HG03159 (cell line): ENCODE measurements at regions not wholly inside any gene's neighbourhood (a gene's known extent, or its start where the extent isn't known, plus 50 kb on each side); places are given as distances from the start of the nearest gene placed in this dataset.

Experiments used
- ATAC-seq: cut with Tn5 transposase; IDR thresholded peaks from one replicate; pipeline ENCODE4 v1.9.1; 2021; ENCODE audit warnings: mild to moderate bottlenecking, moderate library complexity; ENCODE audit not compliant: unreplicated experiment

DNA sequence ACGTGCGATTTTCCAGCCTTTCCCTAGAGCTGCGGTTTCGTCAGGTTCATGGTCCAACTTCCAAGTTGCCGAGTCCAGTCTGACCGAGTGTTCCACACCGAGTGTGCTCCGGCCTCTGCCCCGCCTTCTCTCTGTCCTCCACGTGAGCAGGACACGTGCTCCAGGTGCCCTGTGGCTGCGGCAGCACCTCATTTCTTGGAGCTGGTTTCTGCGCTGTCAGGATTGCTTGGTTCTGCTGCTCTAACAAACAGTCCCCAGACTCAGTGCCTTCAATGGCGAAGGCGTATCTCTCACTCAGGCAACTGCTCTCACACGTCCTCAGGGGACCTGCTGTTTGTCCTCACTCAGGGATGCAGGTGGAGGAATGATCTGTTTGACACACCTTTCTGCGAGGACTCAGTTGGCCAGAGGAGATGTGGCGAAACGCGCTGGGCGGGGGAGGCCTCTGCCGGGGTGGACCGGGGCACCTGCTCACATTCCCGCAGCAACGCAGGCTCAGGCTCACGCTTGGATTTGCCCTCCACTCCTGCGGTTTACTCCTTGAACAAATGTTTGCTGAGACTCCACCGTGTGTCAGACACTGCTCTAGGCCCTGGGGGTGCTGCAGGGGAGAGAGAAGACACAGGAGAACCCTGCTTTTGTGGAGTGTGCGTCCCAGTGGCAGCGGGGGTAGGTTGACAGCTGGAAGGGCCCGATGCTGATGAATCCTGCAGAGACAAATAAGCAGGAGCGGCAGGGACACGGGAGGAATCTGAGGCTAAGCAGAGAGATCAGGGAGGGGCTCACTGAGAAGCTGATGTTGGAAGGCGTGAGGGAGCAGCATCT lies 63.4 kb upstream of the FBRSL1 start:
- ATAC-seq = no peak

DNA sequence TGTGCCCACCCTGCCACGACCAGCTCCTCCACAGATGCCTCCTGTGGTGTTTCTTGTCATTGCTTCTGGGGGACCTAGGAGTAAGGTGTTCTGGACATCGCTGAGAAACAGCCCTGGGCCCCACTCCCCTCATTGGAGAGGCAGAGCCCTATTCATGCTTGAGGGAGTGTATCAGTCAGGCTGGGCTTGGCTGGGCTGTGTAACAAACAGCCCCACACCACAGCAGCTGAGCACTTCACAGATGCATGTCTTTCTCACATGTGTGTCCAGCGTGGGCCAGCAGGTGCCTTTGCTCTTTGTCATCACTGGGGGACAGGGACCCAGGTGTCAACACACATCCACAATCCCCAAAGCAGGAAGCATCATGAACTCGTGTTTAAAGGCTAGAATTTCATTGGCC lies 65.1 kb upstream of the FBRSL1 start:
- ATAC-seq = no peak

DNA sequence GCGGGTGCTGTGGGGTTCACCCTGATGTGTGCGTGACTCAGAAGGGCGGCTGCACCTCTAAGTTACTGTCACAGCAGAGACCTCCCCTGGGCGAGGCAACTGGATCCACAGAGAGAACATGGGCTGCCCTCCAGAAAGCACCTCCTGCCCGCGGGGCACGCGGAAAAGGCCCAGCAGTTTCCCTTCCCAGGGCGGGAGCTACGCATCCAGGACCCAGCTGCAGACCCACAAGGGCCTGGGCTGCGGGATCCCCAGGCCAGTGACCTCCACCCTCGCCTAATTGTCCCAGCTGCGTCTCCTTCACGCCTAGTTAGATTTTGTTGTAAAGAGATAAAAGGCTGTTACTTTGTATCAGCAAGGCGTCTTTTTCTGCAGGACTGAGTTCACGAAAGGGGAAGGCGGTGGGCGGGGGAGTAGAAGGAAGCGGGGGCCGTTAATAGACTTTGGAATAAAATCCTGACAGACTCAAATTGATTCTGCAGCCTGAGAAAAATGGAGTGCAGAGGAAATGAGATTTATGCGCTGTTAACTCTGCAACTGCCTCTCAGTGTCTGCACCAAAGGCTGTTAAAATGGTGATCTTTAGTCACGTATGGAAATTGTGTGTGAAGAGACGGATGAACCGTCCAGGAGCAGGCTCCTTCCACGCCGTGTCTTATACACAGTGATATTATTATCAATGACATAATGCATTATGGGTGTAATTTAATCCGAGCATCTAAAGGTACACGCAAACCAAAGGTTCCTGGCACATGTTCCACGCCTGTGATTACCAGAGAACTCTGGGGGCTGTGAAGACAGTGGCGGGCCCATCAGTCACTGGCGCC lies 65.9 kb upstream of the FBRSL1 start:
- ATAC-seq = no peak

DNA sequence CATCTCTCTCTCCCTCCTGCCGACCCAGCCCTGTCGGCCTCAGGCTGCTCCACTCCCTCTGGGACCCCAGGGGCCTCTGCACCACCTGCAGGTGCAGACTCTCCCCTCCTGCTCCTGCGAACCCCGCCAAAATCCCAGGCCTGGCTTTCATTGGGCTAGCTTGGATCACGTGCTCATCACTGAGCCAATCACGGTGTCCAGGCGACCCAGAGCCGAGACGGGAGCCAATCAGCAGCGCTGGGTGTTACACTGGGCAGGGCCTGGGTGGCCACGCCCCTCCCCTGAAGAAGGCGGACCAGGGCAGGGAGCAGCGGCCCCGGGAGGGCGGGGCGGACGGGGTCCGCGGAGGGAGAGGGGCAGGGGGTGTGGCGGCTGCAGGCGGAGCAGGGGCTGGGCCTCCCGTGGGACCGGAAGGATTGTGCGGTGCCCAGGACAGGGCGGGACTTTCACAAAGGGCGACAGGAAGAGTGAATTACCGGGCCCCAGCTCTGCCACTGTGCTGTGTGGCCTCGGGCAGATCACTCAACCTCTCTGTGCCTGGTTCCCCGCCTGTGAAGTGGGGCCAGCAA lies 66.6 kb upstream of the FBRSL1 start:
- no peak for ATAC-seq

DNA sequence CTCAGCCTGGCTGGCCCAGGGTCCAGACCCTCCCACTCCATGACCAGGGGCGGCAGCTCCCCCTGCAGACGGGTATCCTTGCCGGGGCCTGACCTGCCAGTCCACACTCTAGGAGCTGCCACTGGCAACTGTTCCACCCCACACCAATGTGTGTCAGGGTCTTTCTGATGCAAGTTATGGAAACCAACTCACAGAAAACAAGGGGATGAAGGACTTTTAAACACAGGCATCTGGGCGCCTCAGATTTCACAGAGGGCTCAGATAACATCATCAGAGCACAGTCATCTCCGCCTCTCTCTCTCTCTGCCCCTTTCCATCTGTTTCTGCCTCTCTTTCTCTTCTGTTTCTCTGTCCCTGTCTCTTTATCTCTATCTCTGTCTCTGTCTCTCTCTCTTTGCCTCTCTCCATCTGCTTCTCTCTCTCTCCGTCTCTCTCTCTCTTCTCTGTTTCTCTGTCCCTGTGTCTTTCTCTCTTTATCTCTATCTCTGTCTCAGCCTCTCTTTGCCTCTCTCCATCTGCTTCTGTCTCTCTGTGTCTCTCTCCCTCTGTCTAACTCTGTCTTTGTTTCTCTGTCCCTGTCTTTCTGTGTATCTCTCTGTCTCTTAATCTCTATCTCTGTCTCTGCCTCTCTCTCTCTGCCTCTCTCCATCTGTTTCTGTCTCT lies 67.4 kb upstream of the FBRSL1 start:
- ATAC-seq = no peak

DNA sequence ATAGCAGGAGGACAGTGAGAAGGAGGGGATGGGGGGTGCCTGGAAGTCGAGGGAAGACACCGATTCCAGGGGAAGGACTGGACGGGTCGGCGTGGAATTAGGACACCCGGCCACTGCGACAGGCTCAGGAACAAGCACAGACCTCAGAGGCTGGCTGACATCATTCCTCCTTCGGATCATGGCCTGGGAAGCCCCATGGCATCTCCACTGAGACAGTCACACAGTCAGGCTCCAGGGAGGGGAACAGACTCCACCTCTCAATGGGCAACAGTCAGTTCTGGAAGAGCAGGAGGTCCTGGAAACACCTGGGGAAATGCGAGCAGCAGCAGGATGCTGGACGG lies 67.9 kb upstream of the FBRSL1 start:
- ATAC-seq = no peak

DNA sequence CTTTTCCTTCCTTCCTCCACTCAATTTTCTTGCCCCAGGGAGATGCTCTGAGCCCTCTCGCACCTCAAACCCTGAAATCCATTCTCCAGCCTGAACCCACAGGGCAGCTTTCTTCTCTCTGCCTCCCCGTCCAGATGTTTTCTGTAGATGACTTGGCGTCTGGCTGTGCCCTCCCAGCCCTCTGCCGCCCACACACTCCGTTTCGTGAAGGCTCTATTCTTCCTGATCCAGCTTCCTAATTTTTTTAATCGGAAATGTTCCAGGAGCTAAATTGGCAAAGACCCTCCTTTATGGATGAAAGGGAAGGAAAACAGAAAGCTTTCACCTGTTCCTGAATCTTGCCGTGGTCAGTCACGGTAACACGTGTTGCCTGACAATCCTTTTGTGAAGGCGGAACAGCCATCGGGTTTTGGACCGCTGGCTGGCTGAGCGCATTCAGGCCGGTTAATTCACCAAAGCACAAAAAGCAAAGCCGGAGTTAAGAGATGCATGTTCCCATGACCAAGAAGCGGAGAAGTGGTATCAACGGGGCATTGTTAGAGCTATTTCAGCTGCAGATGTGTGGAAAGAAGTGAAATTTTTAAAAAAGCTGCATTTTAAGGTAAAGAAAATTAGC lies 70.2 kb upstream of the FBRSL1 start:
- ATAC-seq = no peak

DNA sequence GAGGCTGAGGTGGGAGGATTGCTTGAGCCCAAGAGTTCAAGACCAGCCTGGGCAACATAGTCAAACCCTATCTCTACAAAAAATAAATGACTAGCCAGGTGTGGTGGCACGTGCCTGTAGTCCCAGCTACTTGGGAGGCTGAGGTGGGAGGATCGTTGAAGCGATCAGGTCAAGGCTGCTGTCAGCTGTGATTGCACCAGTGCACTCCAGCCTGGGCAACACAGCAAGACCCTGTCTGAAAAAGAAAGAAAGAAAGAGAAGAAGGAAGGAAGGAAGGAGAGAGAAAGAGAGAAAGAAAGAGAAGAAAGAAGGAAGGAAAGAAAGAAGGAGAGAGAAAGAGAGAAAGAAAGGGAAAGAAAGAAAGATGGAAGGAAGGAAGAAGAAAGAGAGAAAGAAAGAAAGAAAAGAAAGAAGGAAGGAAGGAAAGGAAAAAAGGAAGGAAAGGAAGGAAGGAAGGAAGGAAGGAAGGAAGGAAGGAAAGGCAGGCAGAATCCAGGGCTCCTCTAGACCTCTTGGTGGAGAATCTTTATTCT lies 71.5 kb upstream of the FBRSL1 start:
- no peak for ATAC-seq

DNA sequence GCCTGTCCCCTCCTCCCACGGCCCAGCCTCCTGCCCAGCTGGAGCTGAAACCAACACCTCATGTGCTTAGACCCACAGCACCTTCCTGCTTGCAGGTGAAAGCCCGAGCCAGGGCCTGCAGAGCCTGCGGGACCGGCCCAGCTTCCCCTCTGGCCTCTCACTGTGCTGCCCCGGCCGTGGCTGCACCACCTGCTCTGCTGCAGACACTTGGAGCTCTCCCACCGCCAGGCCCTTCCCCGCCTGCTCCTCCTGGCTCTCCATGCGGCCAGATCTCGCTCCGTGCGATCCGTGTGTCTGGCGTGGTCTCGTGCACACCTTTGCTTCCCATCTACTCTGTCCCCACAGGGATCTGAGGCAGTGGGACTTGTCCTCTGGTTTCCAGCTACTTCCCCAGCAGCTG lies 72.2 kb upstream of the FBRSL1 start:
- no peak for ATAC-seq

DNA sequence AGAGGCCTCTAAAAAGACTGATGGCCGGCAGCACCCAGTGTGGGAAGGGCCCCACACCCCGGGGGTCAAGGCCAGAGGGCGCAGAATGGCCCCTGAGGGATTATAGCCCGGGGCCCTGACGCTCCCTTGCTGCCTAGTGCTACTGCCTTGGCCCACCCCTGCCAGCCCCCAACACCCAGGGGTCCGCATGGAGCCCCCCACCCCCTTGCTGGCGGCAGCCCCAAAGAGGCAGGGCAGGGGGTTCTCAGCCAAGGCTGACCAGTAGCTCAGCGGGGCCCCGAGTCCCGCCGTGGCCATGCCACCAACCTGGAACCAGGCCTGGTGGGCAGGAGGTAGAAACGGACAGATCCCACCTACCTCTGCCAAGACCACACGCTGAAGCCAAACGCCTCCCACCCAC lies 73.1 kb upstream of the FBRSL1 start:
- no peak for ATAC-seq

DNA sequence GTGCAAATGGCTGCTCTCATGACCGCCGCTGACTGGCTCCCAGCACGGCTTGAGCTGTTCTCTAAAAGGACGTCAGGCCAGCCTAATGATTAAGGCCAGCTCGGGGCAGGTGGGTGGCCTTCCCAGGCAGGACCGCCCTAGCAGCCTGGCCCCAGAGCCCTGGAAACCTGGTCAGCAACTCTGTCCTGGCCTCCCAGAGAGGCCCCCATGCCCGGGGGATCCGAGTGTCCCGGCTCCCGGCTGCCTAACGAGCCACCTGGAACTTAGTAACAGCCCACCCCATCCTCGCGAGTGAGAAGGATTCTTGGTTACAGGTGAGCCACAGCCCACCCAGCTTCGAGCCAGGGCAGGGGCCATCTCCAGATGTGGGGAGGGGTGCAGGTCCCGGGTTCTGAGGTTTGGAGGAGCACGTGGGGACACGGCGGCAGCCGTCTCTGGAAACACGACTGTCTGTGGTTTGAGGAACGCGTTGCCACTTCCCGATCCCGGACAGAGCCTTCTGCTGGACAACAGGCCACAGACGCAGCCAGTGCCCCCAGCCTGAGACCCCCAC lies 73.8 kb upstream of the FBRSL1 start:
- no peak for ATAC-seq

DNA sequence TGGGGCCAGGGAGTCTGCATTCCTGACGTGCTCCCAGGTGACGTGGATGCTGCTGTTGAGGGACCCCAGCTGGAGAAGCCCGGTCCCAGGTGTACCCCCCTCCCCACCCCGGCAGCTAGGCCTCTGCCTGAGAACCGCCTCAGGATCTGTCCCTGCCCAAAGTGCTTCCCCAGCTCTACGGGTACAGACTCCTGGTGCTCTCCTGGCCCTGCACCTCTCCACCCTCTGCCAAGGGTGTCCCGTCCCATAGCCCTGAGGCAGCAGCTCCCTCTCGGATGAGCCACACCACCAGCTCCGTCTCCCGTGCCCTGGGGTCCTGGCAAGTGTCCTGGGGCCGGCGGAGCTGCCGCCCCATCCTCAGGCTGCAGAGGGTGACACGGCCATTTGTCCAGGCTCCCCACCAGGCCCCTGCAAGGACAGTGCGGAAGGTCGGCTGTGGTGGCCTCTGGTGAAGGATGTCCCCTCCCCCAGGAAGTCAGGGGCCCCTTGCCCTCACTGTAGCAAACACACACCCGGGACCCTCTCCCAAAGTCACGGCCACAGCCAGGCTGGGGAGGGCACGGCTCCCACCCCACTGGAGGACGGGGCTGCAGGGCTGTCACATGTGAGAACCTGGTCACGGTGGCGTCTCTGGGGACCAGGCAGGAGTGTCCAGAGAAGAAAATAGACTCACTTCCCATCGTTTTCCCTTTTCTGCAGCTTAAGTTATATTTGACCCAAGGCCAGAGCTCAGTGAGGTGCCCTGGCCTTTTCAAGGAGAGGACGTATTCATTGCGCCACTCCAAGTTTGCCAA lies 74.4 kb upstream of the FBRSL1 start:
- ATAC-seq = no peak

DNA sequence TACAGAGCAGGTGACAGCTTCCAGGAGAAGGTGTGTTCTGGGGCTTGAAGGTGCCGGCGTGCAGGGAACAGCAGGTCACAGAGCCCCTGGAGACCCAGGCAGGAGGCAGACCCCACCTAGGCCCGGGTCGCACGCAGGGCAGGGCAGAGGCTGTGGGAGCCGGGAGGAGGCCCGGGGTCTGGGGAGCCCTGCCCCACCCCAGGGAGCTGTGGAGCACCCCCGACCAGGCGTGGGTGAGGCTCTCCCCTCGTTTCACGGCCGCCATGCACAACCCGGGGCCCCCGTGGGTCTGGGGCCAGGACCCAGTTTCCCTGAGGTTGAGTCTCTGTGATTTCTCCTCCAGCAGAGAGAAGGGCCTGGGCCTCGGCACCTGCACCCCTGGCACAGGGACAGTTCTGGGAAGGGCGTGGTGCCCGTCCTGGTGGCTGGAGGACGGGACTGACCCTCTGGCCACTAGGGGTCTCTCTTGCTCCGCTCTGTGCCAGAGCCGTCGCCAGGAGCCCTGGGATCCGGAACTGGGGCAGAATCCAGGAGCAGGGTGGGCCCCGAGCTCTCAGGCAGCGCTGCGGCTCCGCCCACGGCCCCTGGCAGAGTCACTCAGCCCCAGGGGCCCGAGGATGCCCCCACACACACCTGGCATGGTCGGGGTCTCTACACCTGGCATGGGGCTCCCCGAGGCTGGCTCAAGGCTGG lies 75.2 kb upstream of the FBRSL1 start:
- ATAC-seq = peak; percentile 83

DNA sequence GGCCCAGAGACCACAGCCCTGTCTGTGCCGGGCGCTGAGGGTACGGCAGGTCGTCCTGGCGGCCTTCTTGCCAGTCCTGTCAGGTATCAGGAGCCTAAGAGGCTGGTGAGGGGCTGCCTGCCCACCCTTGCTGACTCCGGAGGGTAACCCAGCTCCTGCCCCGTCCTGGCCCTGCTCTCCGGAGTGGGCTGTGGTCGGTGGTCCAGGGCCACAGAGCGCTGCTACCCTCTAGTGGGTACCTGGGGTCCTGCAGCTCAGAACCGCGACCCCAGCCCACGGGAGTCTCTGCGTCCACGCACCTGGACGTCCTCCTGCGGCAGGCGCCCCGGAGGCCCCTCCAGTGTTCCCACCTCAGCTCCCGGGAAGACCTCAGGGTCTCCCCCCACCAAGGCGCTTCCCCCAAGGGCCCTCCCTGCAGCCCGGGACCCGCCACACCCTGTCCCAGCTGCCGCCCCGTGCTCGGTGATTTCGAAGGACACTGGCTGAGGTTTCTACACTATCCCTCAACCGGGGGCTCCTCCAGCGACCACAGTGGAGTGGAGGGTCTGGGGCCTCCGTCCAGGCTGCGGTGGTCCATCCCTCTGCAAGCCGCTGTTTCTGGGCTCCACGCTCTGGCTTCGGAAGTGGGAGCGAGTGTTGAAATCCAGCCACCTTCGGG lies 75.9 kb upstream of the FBRSL1 start:
- ATAC-seq = no peak

DNA sequence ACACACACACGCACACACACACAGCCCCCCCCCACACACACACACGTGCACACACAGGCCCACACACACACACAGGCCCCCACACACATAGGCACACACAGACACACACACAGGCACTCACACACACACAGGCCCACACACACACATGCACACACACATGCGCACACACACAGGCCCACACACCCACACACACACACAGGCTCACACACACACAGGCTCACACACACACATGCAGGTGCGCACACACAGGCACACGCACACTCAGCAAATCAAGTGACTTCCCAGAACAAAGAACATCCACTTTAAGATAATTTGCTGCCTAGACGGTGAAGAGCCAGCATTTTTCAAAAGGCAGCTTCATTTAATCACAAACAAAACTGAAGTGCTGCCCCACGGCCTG lies 78.5 kb upstream of the FBRSL1 start:
- no peak for ATAC-seq

DNA sequence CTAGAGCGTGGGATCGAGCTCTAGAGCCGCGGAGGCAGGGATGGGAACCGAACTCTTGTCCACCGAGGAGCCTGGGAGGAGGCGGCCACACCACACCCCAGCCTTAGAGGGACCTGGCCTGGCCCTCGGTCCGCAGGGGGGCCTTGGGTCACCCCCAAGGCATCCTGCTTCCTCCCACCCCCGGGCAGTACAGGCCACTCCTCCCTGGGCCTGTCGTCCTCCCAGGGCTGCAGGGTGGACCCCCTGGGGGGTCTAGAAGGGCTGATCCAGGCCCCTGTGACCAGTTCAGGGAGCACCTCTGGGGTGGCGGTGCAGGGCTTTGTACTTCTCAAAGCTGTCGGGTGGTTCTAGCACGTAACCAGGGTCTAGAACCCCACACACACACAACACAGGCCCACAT lies 79.1 kb upstream of the FBRSL1 start:
- no peak for ATAC-seq

DNA sequence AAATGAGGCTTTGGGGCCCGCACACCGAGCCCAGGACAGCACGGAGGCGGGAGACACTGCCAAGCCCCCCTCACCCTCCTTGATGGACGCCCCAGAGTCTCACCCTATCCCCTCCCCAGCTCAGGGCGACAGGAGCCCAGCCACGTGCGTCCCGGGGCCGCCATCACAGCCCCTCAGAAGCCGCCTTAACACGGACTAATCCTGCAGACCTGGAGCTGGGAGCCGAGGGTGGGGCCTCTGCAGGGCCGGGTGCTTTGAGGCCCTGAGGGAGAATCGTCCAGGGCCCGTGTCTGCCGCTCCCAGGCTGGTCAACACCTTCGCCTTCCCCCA lies 79.7 kb upstream of the FBRSL1 start:
- no peak for ATAC-seq

DNA sequence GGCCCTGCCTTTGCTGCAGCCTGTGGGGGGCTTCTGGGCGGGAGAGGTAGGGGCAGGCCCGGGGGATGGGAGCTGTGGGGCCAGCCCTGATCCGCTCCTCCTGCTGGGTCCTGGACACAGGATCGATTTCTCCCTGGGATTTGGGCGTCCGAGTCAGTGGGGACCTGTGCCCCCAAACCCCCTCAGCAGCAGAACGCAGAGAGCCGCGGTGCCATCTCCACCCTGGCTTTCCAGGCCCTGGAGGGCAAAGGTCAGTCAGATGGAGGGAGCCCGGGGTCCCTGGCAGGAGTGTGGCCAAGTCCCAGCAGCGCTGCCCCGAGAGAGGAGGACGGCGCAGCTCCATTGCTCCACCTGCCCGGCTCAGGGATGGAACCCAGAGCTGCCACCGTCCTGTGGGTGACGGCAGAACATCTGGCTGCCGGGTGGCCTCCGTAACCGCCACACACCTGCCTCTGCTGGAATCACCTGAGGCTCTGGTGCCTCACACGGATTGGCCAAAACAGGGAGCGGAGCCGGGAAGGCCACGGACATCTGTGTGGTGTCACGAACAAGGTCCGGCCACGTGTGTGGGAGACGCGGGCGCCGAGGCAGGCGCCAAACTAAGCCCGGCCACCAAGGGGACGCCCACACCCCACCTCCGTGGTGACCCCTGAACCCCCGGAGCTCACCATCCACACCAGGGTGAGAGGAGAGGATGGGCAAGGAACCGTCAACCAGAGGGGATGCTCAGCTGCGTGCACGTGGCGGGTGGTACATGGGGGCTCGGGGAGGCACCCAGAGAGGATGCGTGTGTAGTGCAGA lies 80.3 kb upstream of the FBRSL1 start:
- no peak for ATAC-seq
